Suprapubic skin (tissue), 3 donors: ENCODE measurements at regions not wholly inside any gene's neighbourhood (a gene's known extent, or its start where the extent isn't known, plus 50 kb on each side); places are given as distances from the start of the nearest gene placed in this dataset.

ENCODE experiments used
- CTCF ChIP-seq, 2 donors: fragments of 200-600 bp in 1 of 2; fragments of 450-650 bp in 1 of 2; sonication (generic) in 1 of 2; IDR thresholded peaks; one replicate each; pipeline ENCODE4 v1.5.1; 2016 to 2019; ENCODE audit warnings: antibody characterized with exemption in 2 of 2, mild to moderate bottlenecking in 1 of 2, moderate library complexity in 1 of 2
- POLR2A ChIP-seq, 2 donors: fragments of 450-650 bp; IDR thresholded peaks; one replicate each; pipeline ENCODE4 v1.6.1; 2017; ENCODE audit warnings: antibody characterized with exemption in 2 of 2, mild to moderate bottlenecking in 2 of 2, moderate library complexity in 2 of 2

- TF ChIP-seq CTCF (IDR thresholded peaks at IDR 0.05) = no peak
- TF ChIP-seq POLR2A (IDR thresholded peaks at IDR 0.05) = no peak
These were observed 126.5 kb downstream of the HHIPL2 start for GRCh38 chr1:222421380-222421779.
